ENCODE measurements at regions not wholly inside any gene's neighbourhood (a gene's known extent, or its start where the extent isn't known, plus 50 kb on each side); places are given as distances from the start of the nearest gene placed in this dataset.

DNA sequence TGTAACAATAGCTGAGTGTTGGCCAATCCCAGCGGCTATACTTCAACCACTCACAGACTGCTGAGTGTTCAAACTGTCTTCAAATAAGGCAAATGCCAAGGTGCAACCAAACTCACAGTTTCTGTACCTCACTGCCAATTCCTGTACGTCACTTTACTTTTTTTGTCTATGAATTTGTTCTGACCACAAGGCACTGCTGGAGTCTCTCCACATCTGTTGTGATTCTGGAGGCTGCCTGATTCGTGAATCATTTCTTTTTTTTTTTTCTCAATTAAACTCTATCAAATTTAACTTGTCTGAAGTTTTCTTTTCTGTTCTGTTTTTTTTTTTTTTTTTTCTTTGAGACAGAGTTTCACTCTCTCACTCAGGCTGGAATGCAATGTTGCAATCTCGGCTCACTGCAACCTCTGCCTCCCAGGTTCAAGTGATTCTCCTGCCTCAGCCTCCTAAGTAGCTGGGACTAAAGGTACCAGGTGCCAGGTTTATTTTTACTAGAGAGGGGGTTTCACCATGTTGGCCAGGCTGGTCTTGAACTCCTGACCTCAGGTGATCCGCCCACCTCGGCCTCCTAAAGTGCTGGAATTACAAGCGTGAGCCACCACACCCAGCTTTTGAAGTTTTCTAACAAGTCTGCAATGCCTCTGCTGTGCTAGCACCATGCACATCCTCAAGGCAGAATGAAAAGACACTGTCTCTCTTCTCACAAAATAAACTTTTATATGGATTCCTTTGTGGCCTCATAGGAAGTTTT, 401.7 kb downstream of the IRS2 start:
- DNase-seq (ENCODE audit: low read depth, low spot score): peak; percentile 12
- no peak overlapping the region for H3K27ac ChIP-seq

DNA sequence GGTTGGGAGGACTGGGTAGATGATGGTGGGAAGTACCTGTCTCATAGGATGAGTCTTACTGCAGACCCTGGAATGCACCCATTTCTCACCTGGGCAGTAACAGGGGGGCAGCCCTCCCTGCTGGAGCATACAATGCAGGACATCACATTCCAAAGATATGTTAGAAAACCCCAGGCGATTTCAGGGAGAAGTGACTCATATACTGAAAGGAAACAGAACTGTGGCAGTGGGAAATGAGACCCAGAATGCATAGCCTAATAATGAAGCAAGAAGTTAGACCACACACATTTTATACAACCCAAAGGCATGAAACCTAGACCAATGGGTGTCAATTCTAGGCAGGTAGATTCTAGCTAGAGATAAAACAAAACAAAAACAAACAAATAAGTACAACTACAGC, 402.7 kb downstream of the IRS2 start:
- peak; percentile 18 for DNase-seq (ENCODE audit: low read depth, low spot score)
- no peak overlapping the region for H3K27ac ChIP-seq

DNA sequence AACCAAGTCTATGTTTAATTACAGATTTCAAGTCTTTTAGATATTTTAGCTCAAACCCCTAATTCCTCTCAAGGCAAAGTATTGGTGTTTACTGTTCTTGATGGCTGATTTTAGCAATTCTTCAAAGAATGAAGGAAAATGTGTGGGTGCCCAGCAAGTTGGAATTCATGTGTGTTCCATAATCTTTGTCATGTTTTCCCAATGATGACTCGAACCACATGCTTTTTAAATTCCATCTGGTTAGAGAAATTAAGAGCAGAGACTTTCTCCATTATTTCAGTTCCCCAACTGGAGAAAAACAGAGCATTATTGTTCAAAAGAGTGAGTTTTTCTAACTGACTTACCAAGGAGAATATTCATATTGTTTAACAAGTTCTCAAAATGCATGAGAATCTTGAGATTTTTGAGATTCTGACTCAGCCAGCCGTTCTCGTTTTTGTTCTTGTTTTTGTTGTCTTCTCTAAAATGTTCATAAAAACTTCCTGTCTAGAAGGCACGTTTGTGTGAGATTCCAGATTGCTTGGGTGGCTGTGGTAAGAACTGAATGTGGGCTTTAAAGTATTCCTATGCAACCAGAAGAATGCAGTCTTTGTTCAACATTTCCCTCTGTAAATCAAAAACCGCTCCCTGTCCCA, 404.7 kb downstream of the IRS2 start:
- DNase-seq (ENCODE audit: low read depth, low spot score): no peak
- H3K27ac ChIP-seq: no peak overlapping the region

DNA sequence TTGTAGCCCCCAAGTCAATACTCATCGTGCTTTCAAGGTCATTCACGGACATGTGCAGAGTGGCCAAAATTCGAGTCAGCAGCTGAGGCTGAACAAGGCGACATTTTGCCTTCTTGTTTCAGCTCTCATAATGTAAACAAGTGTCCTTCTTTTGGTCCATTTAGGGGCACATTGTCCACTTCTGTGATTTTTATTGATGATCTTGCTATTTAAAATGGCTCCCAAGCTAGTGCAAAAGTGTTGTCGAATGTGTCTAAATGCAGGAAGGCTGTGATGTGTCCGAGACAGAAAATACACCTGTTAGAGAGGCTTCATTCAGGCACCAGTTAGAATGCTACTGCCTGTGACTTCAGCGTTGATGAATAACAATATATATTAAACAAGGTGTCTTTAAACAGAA, 405.9 kb downstream of the IRS2 start:
- H3K27ac ChIP-seq: no peak overlapping the region

DNA sequence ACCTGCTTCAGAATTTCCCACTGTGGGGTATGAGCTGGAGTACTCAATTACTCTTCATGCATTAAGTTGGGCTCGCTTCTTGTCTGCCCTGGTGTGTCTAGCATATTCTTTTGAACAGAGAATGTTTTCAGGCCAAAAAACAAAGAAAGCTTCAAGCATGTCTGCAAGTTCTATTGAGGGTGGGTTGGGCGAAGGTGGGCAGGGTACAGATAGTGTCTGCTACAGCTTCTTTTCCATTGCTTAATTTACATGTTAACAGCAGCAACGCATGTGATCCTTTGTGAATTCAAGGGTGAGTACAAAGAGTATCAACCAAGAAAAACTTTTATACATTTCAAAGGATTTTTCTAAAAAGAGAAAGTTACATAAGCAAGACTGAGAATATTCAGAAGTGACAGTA, 406.5 kb downstream of the IRS2 start:
- no peak overlapping the region for H3K27ac ChIP-seq
- no peak for DNase-seq (ENCODE audit: low read depth, low spot score)

More for the DNA sequence above, 405.9 kb downstream of the IRS2 start:
- no peak for DNase-seq (ENCODE audit: low read depth, low spot score)

DNA sequence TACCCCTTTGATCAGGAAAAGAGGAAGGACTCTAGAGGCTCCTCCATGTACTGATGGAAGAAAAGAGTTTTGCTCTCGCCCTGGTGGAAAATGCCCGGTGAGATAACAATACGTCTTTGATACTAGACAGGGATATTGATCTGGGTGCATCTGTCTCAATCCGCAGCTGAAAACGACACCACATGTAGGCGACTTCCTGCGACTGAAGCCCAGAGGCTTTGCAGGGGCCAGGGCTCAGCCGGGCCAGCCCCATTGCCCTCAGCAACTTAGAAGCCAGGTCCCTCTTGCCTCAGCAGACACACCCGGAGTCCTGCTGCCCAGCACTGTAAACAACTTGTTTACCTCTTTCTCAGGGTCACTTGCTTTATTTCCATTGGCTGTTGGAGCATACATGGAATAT, 409.4 kb downstream of the IRS2 start:
- DNase-seq (ENCODE audit: low read depth, low spot score): no peak
- H3K27ac ChIP-seq: no peak overlapping the region

DNA sequence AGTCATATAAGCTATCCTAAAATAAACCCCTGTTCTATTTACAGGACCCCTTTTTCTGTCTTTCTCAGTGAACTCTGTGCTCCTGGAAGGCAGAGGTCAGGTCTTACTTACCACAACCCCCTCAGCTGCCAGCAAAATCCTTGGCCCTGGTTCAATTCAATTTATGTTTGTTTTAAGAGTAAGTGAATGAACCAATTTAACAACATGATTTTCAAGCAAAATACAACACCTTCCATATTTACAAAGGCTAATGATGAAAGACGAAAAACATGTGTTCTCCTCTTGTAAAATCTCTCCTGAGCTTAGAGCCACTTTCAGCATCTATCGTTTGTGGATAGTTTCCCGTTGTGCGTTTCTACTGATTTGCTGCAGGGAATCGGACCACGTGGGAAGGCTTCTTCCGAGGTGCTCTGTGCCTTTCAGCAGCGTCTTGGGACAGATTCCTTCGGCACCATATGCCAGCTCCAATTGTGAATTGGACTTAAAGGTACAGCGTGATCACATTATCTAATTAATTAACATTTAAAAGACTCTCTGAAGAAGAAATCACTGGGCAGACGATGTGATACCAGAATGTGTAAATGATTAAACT, 411.7 kb downstream of the IRS2 start:
- H3K27ac ChIP-seq: no peak overlapping the region
- DNase-seq (ENCODE audit: low read depth, low spot score): no peak

DNA sequence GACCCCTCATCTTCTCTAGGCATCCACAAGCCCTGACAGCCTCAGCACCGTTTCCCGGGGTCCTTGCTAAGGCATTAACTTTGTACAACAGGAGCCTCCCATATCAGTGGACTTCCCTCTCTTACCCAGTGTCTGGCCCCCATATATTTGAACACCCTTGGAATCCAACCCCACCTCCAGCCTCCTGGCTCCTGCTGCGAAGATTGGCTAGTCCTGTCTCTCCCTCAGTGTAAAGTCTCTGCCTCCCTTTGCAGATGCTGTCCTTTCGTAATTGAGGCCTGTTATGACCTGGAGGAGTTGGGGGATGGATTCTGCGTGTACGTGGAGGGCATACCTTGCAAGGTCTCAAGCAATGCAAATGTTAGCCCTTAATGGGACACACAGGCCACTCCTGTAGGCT, 413.7 kb downstream of the IRS2 start:
- no peak overlapping the region for H3K27ac ChIP-seq
- no peak for DNase-seq (ENCODE audit: low read depth, low spot score)

DNA sequence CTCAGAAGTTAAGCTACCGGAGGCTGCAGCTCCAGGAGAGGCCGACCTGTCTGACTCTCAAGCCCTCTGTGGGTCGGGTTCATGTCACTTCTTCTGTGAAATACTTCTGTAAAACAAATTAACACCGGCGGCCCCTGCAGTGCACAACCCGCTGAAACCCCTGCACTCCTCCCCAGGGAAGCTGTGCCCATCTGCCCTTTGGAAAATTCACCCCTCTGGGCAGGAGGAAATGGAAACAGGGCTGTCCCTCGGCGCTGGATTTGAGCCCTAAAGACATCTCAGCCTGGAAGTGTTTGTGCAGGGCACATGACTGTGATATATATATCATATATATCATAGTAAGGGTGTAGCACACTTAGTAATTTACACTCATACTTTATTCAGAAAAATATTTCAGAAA, 415.3 kb downstream of the IRS2 start:
- no peak for DNase-seq (ENCODE audit: low read depth, low spot score)
- no peak overlapping the region for H3K27ac ChIP-seq

DNA sequence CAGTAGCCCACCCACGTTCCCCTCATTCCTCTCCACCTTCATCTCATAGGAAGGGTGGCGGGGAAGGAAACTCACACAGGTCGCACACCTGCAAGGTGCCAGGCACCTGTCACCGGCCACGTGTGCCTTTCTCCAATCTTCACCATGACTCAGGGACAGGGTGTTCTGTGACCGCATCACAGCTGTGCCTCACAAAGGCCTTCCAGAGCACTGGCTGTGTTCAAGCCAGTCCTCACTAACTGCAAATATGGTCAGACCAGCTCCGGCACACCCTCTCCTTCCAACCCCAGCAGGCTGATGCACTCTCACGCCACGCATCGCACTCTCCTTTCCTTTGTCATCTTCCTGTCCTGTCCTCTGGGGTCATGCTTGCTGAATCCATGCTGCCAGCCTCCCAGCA, 415.9 kb downstream of the IRS2 start:
- no peak overlapping the region for H3K27ac ChIP-seq
- DNase-seq (ENCODE audit: low read depth, low spot score): no peak

DNA sequence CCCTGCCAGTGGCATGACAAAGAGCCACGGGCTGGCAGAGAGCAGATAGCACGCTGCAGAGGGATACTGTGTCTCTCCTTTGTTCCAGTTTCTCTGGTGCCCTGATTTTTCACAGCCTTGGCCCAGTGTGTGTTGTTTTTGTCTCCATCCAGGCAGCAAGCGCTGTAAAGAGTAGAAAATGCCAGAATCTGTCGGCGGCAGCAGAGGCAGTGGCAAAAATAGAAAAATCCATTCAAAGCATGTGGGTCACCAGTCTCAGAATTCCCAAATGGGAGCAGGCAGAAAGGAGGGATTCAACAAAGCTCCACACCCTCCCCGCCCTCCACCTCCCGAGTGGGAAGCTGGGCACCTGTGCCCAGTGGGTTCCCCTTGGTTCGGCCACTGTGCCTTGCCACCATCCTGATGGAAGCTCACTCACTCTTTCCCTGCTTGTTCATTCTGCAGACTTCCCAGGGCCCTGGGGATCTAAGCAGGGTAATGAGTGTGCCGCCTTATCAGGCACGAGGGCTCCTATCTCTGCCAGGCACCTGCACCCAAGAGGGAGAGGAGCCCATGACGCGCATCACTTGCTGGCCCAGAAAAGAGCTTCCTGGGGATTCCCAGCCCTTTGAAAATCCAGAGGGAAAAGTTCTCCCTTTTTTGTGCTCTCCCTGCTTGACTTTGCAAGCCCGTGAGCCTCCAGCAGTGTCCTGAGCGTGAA, 416.9 kb downstream of the IRS2 start:
- no peak overlapping the region for H3K27ac ChIP-seq
- no peak for DNase-seq (ENCODE audit: low read depth, low spot score)

DNA sequence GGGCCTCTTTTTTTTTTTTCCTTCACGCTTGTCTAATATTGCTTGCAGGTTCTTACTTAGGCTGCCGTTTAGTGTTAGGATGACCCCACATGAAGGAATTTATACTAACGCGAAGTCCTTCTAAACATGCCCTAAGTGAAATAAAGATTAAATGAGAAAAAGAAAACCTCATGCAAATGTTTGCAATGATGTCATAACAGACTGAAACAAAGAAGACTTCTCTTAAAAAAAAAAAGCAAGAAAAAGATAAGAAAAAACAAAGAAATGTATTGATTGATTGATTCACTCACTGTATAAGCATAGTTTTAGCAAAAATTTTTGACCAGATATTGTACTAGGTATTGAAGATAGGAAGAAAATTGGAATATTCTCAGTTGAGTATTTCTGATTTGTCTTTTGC, 418.2 kb downstream of the IRS2 start:
- H3K27ac ChIP-seq: no peak overlapping the region
- no peak for DNase-seq (ENCODE audit: low read depth, low spot score)

DNA sequence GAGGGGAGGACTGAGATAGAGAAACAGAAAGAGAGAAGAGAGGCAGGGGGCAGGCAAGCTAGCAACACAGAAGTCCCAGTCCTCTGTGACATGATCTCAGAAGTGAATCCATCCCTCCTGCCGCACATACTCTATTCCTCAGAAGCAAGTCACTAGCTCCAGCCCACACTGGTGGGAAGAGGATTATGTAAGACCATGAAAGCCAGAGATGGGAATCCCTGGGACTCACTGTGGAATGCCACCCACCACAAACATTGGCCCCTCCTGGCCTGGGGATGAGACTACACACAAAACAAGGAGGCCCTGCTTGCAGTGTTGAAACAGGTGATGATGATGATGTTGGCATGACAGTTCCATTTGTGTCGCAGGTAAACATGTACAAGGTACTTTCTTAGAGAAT, 419.9 kb downstream of the IRS2 start:
- H3K27ac ChIP-seq: no peak overlapping the region
- DNase-seq (ENCODE audit: low read depth, low spot score): no peak

DNA sequence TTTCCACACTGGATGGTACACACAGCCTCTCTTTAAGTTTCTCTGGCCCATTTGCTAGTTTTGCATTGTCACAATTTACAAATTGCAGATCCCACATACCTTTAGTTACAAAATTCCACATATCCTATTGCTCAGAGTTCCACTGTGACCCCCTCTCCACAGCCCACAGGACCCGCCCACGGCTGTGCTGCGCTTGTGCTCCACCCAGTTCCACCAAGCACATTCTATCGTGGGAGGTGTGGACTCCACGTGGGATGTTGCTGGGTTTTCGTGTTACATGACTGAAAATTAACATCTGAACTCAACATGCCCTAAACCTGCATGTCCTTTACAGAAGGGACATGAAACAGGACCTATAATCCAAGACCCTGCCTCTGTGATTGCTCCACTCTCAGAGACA, 423.0 kb downstream of the IRS2 start:
- no peak for DNase-seq (ENCODE audit: low read depth, low spot score)

DNA sequence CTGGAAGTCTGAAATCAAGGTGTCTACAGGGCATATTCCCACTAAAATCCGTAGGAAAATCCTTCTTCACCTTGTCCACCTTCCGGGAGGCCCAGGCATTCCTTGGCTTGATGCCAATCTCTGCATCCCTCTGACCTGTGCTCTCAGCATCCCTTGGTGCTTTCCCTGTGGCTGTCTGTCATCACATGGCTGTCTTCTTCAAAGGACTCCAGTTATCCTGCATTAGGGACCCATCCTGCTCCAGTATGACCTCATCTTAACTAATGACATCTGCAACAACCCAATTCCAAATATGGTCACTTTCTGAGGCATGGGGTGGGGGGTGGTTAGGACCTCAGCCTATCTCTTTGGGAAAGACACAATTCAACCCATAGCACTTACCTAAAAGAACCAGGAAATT, 423.8 kb downstream of the IRS2 start:
- DNase-seq (ENCODE audit: low read depth, low spot score): no peak
- H3K27ac ChIP-seq: no peak overlapping the region

More for the DNA sequence above, 423.0 kb downstream of the IRS2 start:
- H3K27ac ChIP-seq: no peak overlapping the region

DNA sequence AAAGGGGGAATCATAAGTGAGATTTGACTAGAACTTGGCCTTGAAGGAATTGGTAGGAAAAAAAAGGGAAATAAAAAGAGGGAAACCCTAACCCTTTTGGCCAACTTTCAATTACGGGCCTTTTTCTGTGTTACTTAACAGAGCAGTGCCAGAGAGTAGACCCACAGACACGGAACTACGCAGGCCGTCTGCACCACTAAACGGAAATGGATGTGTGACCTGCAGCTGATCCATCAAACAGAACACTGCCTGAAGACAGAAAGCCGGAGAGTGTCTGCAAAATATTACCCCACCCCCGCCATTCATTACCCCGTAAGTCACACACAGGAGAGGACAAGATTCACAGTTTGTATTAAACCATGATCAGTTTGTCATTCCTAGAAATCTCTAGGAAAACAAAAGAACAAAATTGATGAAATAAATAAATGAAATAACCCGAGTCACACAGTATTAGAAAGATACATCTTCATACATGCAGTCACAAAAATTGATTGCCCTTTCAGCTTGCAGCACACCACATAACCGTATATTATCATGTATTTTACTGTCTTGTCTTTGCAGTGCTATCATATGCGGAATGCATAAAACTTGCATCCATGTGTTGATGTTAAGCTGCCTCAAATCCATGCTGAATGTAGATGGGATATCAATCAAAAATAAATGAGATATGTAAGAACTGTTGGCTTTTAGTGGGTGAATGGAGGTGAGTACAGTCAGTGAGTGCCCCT, 424.7 kb downstream of the IRS2 start:
- H3K27ac ChIP-seq: no peak overlapping the region
- no peak for DNase-seq (ENCODE audit: low read depth, low spot score)

DNA sequence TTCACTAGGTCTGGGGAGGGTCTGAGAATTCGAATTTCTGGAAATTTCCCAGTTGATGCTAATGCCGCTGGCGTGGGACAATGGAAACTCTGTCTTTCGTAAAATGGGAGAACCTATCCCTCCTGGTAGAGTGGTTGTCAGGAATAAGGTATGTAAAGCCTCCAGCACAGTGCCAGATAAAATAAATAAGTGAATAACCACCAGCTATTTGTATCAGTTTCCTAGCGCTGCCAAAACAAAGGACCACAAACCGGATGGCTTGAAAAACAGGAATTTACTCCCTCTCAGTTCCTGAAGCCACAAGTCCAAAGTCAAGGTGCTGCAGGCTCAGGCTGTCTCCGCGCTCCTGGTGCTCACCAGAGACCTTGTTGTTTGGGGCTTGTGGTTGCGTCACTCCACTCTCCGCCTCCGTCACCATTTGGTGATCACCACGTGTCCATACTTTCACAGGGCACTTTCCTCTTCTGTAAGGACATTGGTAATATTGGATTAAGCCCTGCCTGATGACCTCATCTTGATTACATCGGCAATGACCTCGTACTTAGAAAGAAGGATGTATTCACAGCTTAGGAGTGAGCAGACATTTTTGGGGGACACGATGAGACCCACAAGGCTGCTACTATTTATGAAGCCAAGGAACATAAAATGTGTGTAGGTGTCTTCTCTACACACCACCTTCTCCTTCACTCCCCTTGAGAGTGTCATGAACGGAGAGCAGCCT, 428.5 kb downstream of the IRS2 start:
- no peak for DNase-seq (ENCODE audit: low read depth, low spot score)
- H3K27ac ChIP-seq: no peak overlapping the region

DNA sequence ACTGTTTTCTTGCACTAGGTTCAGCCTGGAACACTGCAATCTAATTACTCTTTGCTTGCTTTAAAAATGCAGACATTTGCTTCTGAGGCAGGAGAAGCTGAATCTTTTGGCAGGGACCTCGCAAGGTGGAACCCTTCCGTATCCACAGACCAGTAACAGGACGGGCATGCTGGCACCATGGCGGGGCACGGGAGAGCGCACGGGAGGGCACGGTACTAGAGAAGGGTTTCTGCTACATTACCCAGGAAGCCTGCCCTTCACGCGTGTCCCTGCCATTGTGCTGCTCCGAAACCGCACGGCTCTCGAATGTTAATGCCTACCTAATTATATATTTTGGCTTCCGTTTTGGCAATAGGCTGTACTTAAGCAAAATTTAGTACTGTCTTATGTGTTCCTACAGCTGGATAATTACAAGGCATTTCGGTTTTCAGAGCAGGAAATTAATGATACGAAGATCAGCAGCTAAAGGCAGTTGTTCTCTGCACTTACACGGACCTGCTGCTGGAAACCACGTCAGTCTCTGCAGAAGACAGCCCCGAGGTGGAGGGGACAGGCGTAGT, 430.4 kb downstream of the IRS2 start:
- no peak overlapping the region for H3K27ac ChIP-seq
- DNase-seq (ENCODE audit: low read depth, low spot score): no peak

DNA sequence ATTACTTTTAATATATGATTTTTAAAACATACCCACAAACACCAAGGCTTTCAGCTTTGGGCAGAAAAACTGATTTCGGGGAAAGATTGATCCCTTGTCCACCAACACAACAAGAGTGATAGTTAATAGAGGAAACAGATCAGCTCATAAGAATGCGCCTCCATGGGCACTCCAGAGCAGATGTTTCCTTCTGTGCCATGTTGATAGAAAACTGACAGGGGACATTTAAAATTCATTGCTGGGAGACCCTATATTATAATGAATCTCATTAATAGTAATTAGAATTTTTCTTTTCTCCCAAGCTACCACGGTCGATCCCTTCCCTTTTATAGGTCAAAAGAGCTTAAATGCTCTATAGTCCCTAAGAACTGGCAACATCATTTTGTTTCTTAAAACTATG, 431.2 kb downstream of the IRS2 start:
- DNase-seq (ENCODE audit: low read depth, low spot score): no peak
- H3K27ac ChIP-seq: no peak overlapping the region

DNA sequence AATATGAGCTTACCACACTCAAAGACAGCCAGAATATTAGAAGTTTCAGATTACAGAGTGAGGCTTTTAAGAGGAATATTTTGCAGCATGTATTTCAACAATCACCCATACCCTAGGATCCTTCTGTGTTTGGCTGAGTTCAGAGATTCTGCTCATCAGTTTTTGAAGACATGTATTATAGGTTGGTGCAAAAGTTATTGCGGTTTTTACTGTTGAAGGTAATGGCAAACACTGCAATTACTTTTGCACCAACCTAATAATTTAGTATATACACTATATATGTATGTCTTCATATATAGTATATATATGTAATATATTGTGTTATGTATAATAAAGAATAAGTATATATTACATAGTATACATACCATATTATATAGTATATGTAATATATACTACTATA, 435.1 kb downstream of the IRS2 start:
- no peak overlapping the region for H3K27ac ChIP-seq
- no peak for DNase-seq (ENCODE audit: low read depth, low spot score)
